ENCODE measurements at regions not wholly inside any gene's neighbourhood (a gene's known extent, or its start where the extent isn't known, plus 50 kb on each side); places are given as distances from the start of the nearest gene placed in this dataset.

DNA sequence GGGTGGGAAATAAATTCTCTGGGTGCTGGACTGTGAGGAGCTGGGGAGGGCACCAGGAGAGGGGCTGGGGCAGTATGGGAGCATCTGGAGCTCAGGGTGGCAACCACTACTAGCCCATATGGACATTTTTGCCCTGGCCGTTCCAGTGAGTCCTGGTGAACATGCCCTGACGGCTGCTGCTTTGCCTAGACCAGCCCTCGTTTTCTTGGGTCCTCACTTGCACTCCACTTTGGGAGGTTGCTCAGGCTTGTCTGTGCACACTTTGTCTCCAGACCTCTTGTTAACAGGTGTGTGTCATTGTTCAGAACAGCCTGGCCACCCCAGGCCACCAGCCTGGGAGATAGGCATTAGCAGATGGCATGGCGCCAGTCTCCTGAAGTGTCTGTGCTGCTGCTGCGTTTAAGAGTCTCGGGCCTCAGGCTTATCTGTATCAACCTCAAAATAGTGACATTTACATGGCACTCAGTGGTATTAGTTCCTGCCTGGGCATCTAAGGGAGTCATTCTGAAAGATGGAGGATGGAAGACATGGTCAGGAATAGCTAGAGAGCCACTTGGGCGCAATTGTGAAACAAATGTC lies 190.5 kb downstream of the PTPRU start:
- Histone ChIP-seq H3K79me2 (replicated peaks; ENCODE audit: insufficient read depth, low read length) (no peaks in the 10 kb centered on the region), H3K4me3 (ENCODE audit: low read length) (no peak overlapping the region), H3K9me3 (ENCODE audit: low read length) (no peaks in the 10 kb centered on the region), H2AFZ (ENCODE audit: low read depth, low read length) (no peak overlapping the region), H3F3A (ENCODE audit: insufficient read depth, low read length, poor library complexity, severe bottlenecking) (no peaks in the 10 kb centered on the region), H3K27ac (ENCODE audit: low read length) (no peak overlapping the region), H3K4me2 (ENCODE audit: low read length) (no peak overlapping the region), H3K36me3 (ENCODE audit: insufficient read depth, low read length) (no peaks in the 10 kb centered on the region), H3K9ac (ENCODE audit: low read length) (no peak overlapping the region), H3K9me2 (ENCODE audit: insufficient read depth, low read length) (no peaks in the 10 kb centered on the region), H4K20me1 (ENCODE audit: insufficient read depth) (no peaks in the 10 kb centered on the region), H3K27me3 (ENCODE audit: insufficient read depth, low read depth, low read length) (no peaks in the 10 kb centered on the region)
- no peak for TF ChIP-seq TAF1 (IDR thresholded peaks at IDR 0.05; ENCODE audit: low read depth)
- TF ChIP-seq POLR2AphosphoS5 (IDR thresholded peaks at IDR 0.05), result no peak
- no peak for TF ChIP-seq SMC3 (conservative IDR thresholded peaks at IDR 0.05; ENCODE audit: poor library complexity)
- TF ChIP-seq, protein P1, sequence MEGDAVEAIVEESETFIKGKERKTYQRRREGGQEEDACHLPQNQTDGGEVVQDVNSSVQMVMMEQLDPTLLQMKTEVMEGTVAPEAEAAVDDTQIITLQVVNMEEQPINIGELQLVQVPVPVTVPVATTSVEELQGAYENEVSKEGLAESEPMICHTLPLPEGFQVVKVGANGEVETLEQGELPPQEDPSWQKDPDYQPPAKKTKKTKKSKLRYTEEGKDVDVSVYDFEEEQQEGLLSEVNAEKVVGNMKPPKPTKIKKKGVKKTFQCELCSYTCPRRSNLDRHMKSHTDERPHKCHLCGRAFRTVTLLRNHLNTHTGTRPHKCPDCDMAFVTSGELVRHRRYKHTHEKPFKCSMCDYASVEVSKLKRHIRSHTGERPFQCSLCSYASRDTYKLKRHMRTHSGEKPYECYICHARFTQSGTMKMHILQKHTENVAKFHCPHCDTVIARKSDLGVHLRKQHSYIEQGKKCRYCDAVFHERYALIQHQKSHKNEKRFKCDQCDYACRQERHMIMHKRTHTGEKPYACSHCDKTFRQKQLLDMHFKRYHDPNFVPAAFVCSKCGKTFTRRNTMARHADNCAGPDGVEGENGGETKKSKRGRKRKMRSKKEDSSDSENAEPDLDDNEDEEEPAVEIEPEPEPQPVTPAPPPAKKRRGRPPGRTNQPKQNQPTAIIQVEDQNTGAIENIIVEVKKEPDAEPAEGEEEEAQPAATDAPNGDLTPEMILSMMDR (IDR thresholded peaks at IDR 0.05; ENCODE audit: poor library complexity, severe bottlenecking), result no peak
- TF ChIP-seq EZH2 (IDR thresholded peaks at IDR 0.05; ENCODE audit: borderline replicate concordance, insufficient read depth, low read length, poor library complexity, severe bottlenecking), result no peak
- no peak for TF ChIP-seq MXI1 (conservative IDR thresholded peaks at IDR 0.05; ENCODE audit: poor library complexity, severe bottlenecking)
- TF ChIP-seq EP300 (conservative IDR thresholded peaks at IDR 0.05; ENCODE audit: poor library complexity, severe bottlenecking), result no peak
- TF ChIP-seq REST (IDR thresholded peaks at IDR 0.05; ENCODE audit: borderline replicate concordance), result no peak
- TF ChIP-seq RAD21 (conservative IDR thresholded peaks at IDR 0.05), result no peak

- TF ChIP-seq, protein P1 (IDR thresholded peaks at IDR 0.05; ENCODE audit: poor library complexity, severe bottlenecking), result no peak
- TF ChIP-seq EZH2 (IDR thresholded peaks at IDR 0.05; ENCODE audit: borderline replicate concordance, insufficient read depth, low read length, poor library complexity, severe bottlenecking) (no peak), TAF1 (IDR thresholded peaks at IDR 0.05; ENCODE audit: low read depth) (no peak), SMC3 (conservative IDR thresholded peaks at IDR 0.05; ENCODE audit: poor library complexity) (no peak)
- Histone ChIP-seq H3K79me2 (replicated peaks; ENCODE audit: insufficient read depth, low read length) (no peaks in the 10 kb centered on the region), H3K9ac (ENCODE audit: low read length) (no peak overlapping the region), H3K36me3 (ENCODE audit: insufficient read depth, low read length) (no peaks in the 10 kb centered on the region), H3K27me3 (ENCODE audit: insufficient read depth, low read depth, low read length) (no peaks in the 10 kb centered on the region), H3K27ac (ENCODE audit: low read length) (no peak overlapping the region), H4K20me1 (ENCODE audit: insufficient read depth) (no peaks in the 10 kb centered on the region), H3K9me2 (ENCODE audit: insufficient read depth, low read length) (no peaks in the 10 kb centered on the region), H3K4me3 (ENCODE audit: low read length) (no peak overlapping the region), H2AFZ (ENCODE audit: low read depth, low read length) (no peak overlapping the region), H3K4me2 (ENCODE audit: low read length) (no peak overlapping the region), H3K9me3 (ENCODE audit: low read length) (no peaks in the 10 kb centered on the region), H3F3A (ENCODE audit: insufficient read depth, low read length, poor library complexity, severe bottlenecking) (no peaks in the 10 kb centered on the region)
Observed at GRCh38 chr1:29425631-29426030, 189.3 kb downstream of the PTPRU start.

Measured in neural cell (in vitro differentiated cells).